Suprapubic skin (tissue), 4 donors: ENCODE measurements at regions not wholly inside any gene's neighbourhood (a gene's known extent, or its start where the extent isn't known, plus 50 kb on each side); places are given as distances from the start of the nearest gene placed in this dataset.

ENCODE experiments used
- DNase-seq, 2 donors: peaks; one replicate each; pipeline ENCODE4 v3.0.0-alpha.2; 2019; ENCODE audit warnings: low spot score in 2 of 2
- H3K27ac ChIP-seq: fragments of 200-600 bp; sonication (generic); one replicate; pipeline ENCODE4 v1.5.1; 2019
- H3K27me3 ChIP-seq: fragments of 200-600 bp; sonication (generic); one replicate; pipeline ENCODE4 v1.5.1; 2019
- H3K36me3 ChIP-seq: fragments of 200-600 bp; sonication (generic); one replicate; pipeline ENCODE4 v1.5.1; 2019
- H3K4me1 ChIP-seq: fragments of 200-600 bp; sonication (generic); one replicate; pipeline ENCODE4 v1.5.1; 2019
- H3K4me3 ChIP-seq: fragments of 200-600 bp; sonication (generic); one replicate; pipeline ENCODE4 v1.5.1; 2019; ENCODE audit warnings: mild to moderate bottlenecking
- H3K9me3 ChIP-seq: fragments of 200-600 bp; sonication (generic); one replicate; pipeline ENCODE4 v1.5.1; 2019
- CTCF ChIP-seq, 2 donors: fragments of 200-600 bp in 1 of 2; fragments of 450-650 bp in 1 of 2; sonication (generic) in 1 of 2; IDR thresholded peaks; one replicate each; pipeline ENCODE4 v1.5.1; 2016 to 2019; ENCODE audit warnings: antibody characterized with exemption in 2 of 2, mild to moderate bottlenecking in 1 of 2, moderate library complexity in 1 of 2
- EP300 ChIP-seq: sonication (generic); formaldehyde crosslinking; IDR thresholded peaks from one replicate; pipeline ENCODE4 v1.6.1; 2017; ENCODE audit warnings: antibody characterized with exemption
- POLR2A ChIP-seq, 2 donors: fragments of 450-650 bp; IDR thresholded peaks; one replicate each; pipeline ENCODE4 v1.6.1; 2017; ENCODE audit warnings: antibody characterized with exemption in 2 of 2, mild to moderate bottlenecking in 2 of 2, moderate library complexity in 2 of 2
- POLR2AphosphoS5 ChIP-seq, 3 donors: sonication (generic); formaldehyde crosslinking; IDR thresholded peaks; one replicate each; pipeline ENCODE4 v1.6.1; 2017; ENCODE audit warnings: antibody characterized with exemption in 3 of 3
- WGBS: methylation state at CpG from one replicate; pipeline ENCODE4 v1.1.5; 2018; 5-methylcytosine and 5-hydroxymethylcytosine counted together

- H3K4me1 ChIP-seq, result no peaks in the 10 kb centered on the region
- no peak for DNase-seq
- H3K9me3 ChIP-seq, result no peaks in the 10 kb centered on the region
- H3K27me3 ChIP-seq, result no peaks in the 10 kb centered on the region
- H3K4me3 ChIP-seq, result no peak overlapping the region
- H3K27ac ChIP-seq, result no peak overlapping the region
- H3K36me3 ChIP-seq, result no peaks in the 10 kb centered on the region
- 61% methylated on average over 2 of the region's 2 CpGs for WGBS
- no peak for TF ChIP-seq POLR2AphosphoS5 (IDR thresholded peaks at IDR 0.05)
- TF ChIP-seq POLR2A (IDR thresholded peaks at IDR 0.05), result no peak
- TF ChIP-seq CTCF (IDR thresholded peaks at IDR 0.05), result no peak
- no peak for TF ChIP-seq EP300
Observed at GRCh38 chr13:53562419-53562818, 533.8 kb downstream of the OLFM4 start.

DNA sequence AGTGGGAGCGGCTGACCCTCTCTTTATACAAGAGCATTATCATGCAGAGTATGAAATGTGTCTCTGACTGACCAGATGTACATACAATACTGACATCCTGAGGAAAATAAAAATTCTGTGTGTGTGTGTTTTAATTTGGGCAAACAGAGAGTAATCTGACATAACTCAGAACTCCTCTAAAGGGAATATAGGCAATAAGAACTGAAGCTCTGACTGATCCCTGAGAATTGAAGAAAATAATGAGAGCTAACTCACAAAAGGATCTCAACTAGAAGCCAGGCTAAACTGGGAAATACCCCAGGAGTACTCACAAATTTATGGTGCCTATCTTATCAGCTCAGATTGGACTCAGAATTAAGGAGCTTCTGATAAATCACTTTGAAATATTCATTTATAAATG, 539.9 kb downstream of the OLFM4 start:
- H3K4me1 ChIP-seq, result no peaks in the 10 kb centered on the region
- H3K4me3 ChIP-seq, result no peak overlapping the region
- WGBS, result 94% methylated on average over 1 of the region's 1 CpG
- H3K27ac ChIP-seq, result no peak overlapping the region
- TF ChIP-seq CTCF (IDR thresholded peaks at IDR 0.05) (no peak), POLR2A (IDR thresholded peaks at IDR 0.05) (no peak), POLR2AphosphoS5 (IDR thresholded peaks at IDR 0.05) (no peak), EP300 (no peak)
- no peaks in the 10 kb centered on the region for H3K27me3 ChIP-seq
- peaks cover 3% of the 10 kb centered on the region for H3K9me3 ChIP-seq
- DNase-seq, result no peak
- H3K36me3 ChIP-seq, result no peaks in the 10 kb centered on the region

GRCh38 chr13:53569453-53569852, 540.8 kb downstream of the OLFM4 start:
- no peaks in the 10 kb centered on the region for H3K36me3 ChIP-seq
- peaks cover 3% of the 10 kb centered on the region for H3K9me3 ChIP-seq
- WGBS, result 44% methylated on average over 2 of the region's 2 CpGs
- no peak overlapping the region for H3K27ac ChIP-seq
- no peaks in the 10 kb centered on the region for H3K4me1 ChIP-seq
- TF ChIP-seq CTCF (IDR thresholded peaks at IDR 0.05) (no peak), POLR2A (IDR thresholded peaks at IDR 0.05) (no peak), POLR2AphosphoS5 (IDR thresholded peaks at IDR 0.05) (no peak), EP300 (no peak)
- H3K4me3 ChIP-seq, result no peak overlapping the region
- H3K27me3 ChIP-seq, result no peaks in the 10 kb centered on the region
- no peak for DNase-seq

- H3K9me3 ChIP-seq, result no peaks in the 10 kb centered on the region
- WGBS, result 51% methylated on average over 5 of the region's 5 CpGs
- no peaks in the 10 kb centered on the region for H3K36me3 ChIP-seq
Observed at GRCh38 chr13:53601113-53601512, 572.5 kb downstream of the OLFM4 start.

GRCh38 chr13:53605326-53605725, 576.7 kb downstream of the OLFM4 start:
- Histone ChIP-seq H3K27ac (no peak overlapping the region), H3K4me1 (no peaks in the 10 kb centered on the region), H3K4me3 (no peak overlapping the region), H3K27me3 (no peaks in the 10 kb centered on the region), H3K36me3 (no peaks in the 10 kb centered on the region), H3K9me3 (no peaks in the 10 kb centered on the region)
- no peak for TF ChIP-seq EP300
- no peak for DNase-seq
- 43% methylated on average over 1 of the region's 1 CpG for WGBS

More at GRCh38 chr13:53601113-53601512, 572.5 kb downstream of the OLFM4 start:
- H3K27me3 ChIP-seq, result no peaks in the 10 kb centered on the region
- no peaks in the 10 kb centered on the region for H3K4me1 ChIP-seq
- H3K4me3 ChIP-seq, result no peak overlapping the region
- DNase-seq, result no peak
- TF ChIP-seq POLR2AphosphoS5 (IDR thresholded peaks at IDR 0.05) (no peak), CTCF (IDR thresholded peaks at IDR 0.05) (no peak), EP300 (no peak), POLR2A (IDR thresholded peaks at IDR 0.05) (no peak)
- H3K27ac ChIP-seq, result no peak overlapping the region

GRCh38 chr13:53612200-53612599, 583.6 kb downstream of the OLFM4 start:
- H3K4me3 ChIP-seq, result no peak overlapping the region
- no peaks in the 10 kb centered on the region for H3K36me3 ChIP-seq
- WGBS, result 78% methylated on average over 3 of the region's 3 CpGs
- H3K9me3 ChIP-seq, result no peaks in the 10 kb centered on the region
- TF ChIP-seq POLR2AphosphoS5 (IDR thresholded peaks at IDR 0.05), result no peak
- TF ChIP-seq POLR2A (IDR thresholded peaks at IDR 0.05), result no peak
- no peak for TF ChIP-seq EP300
- no peak for TF ChIP-seq CTCF (IDR thresholded peaks at IDR 0.05)
- DNase-seq, result no peak
- no peaks in the 10 kb centered on the region for H3K4me1 ChIP-seq
- H3K27ac ChIP-seq, result no peak overlapping the region
- no peaks in the 10 kb centered on the region for H3K27me3 ChIP-seq
